H1 (cell line): ENCODE measurements at regions not wholly inside any gene's neighbourhood (a gene's known extent, or its start where the extent isn't known, plus 50 kb on each side); places are given as distances from the start of the nearest gene placed in this dataset.

Experiments
- CTCF ChIA-PET: fragments of 300-600 bp; sonication (Branson Sonifier 250); formaldehyde crosslinking; loops from one replicate; lab custom pipeline; 2021; ENCODE audit not compliant: partially characterized antibody; lab: Charles Lee
- POLR2A ChIA-PET: fragments of 300-600 bp; sonication (Branson Sonifier 250); formaldehyde crosslinking; loops from one replicate; lab custom pipeline; 2021; ENCODE audit warnings: inconsistent platforms; ENCODE audit not compliant: partially characterized antibody; lab: Charles Lee
- DNase-seq, 2 experiments: peaks; one replicate each; pipeline versions ENCODE4 v3.0.0 to v3.0.0-alpha.2; 2010 to 2022; ENCODE audit warnings: low spot score in 2 of 2, low read depth in 1 of 2, mixed read lengths in 1 of 2
- FAIRE-seq: peaks from 2 replicates; lab custom pipeline; 2011; peaks lifted over from hg19 to GRCh38; lab: Jason Lieb, UNC
- H2AFZ ChIP-seq: 2 replicates; pipeline ENCODE4 v1.8.1; 2012; ENCODE audit warnings: low read length, inconsistent platforms
- H2AK5ac ChIP-seq: 2 replicates; pipeline ENCODE4 v1.6.1; 2013; ENCODE audit warnings: low read depth, low read length
- H2BK120ac ChIP-seq: replicated peaks from 2 replicates; pipeline ENCODE3; 2013; ENCODE audit warnings: low read depth, low read length, inconsistent platforms
- H2BK12ac ChIP-seq: 2 replicates; pipeline ENCODE4 v1.6.1; 2013; ENCODE audit warnings: low read depth, low read length
- H2BK15ac ChIP-seq: 2 replicates; pipeline ENCODE4 v1.6.1; 2013; ENCODE audit warnings: low read length
- H2BK20ac ChIP-seq: 2 replicates; pipeline ENCODE4 v1.6.1; 2013; ENCODE audit warnings: low read length
- H2BK5ac ChIP-seq: 2 replicates; pipeline ENCODE4 v1.6.1; 2013; ENCODE audit warnings: low read depth, low read length
- H3K14ac ChIP-seq: 2 replicates; pipeline ENCODE4 v1.6.1; 2013; ENCODE audit warnings: inconsistent platforms; ENCODE audit not compliant: insufficient read length
- H3K18ac ChIP-seq: 2 replicates; pipeline ENCODE4 v1.6.1; 2013; ENCODE audit warnings: low read length; ENCODE audit errors: extremely low read depth
- H3K23ac ChIP-seq: 2 replicates; pipeline ENCODE4 v1.6.1; 2013; ENCODE audit warnings: inconsistent platforms; ENCODE audit not compliant: insufficient read length
- H3K23me2 ChIP-seq: 2 replicates; pipeline ENCODE4 v1.6.1; 2013; ENCODE audit warnings: low read depth, low read length
- H3K27ac ChIP-seq: 2 replicates; pipeline ENCODE4 v1.6.1; 2011; ENCODE audit warnings: low read depth, low read length, inconsistent platforms
- H3K27me3 ChIP-seq, 4 experiments: replicated peaks in 1 of 4; 1 replicate in 1 of 4; 2 replicates in 3 of 4; pipeline versions ENCODE4 v1.6.1 to v1.8.1; 2011 to 2013; ENCODE audit warnings: low read length in 3 of 4, mild to moderate bottlenecking in 3 of 4, inconsistent platforms in 2 of 4, mixed read lengths in 2 of 4, moderate library complexity in 1 of 4; ENCODE audit not compliant: control insufficient read depth in 3 of 4, insufficient read depth in 3 of 4; ENCODE audit errors: extremely low read depth in 1 of 4
- H3K36me3 ChIP-seq, 4 experiments: 2 replicates each; pipeline versions ENCODE4 v1.6.1 to v1.8.1; 2011 to 2013; ENCODE audit warnings: mild to moderate bottlenecking in 4 of 4, low read length in 3 of 4, moderate library complexity in 2 of 4, control low read depth in 1 of 4, inconsistent platforms in 1 of 4; ENCODE audit not compliant: insufficient read depth in 4 of 4, control insufficient read depth in 2 of 4
- H3K4ac ChIP-seq: replicated peaks from 2 replicates; pipeline ENCODE3; 2013; ENCODE audit warnings: low read length, low read depth, mixed read lengths, inconsistent platforms; ENCODE audit not compliant: insufficient read length
- H3K4me1 ChIP-seq, 4 experiments: replicated peaks in 1 of 4; 1 replicate in 1 of 4; 2 replicates in 3 of 4; pipeline versions ENCODE4 v1.6.1 to v1.8.1; 2011 to 2013; ENCODE audit warnings: low read length in 3 of 4, inconsistent platforms in 2 of 4, mixed read lengths in 1 of 4; ENCODE audit not compliant: insufficient read depth in 4 of 4, control insufficient read depth in 3 of 4
- H3K4me2 ChIP-seq, 2 experiments: 2 replicates each; pipeline versions ENCODE4 v1.6.1 to v1.8.1; 2011 to 2013; ENCODE audit warnings: low read depth in 2 of 2, low read length in 2 of 2, control low read depth in 1 of 2, inconsistent platforms in 1 of 2, mild to moderate bottlenecking in 1 of 2; ENCODE audit not compliant: insufficient read depth in 1 of 2
- H3K4me3 ChIP-seq, 4 experiments: fragments of 200-600, 300-600 bp in 1 of 4; sonication (generic), shearing (Covaris generic), sonication (Bioruptor Twin) in 1 of 4; 2 replicates each; pipeline versions ENCODE4 v1.5.1 to v1.8.1; 2011 to 2016; ENCODE audit warnings: low read length in 4 of 4, low read depth in 3 of 4, control low read depth in 2 of 4, inconsistent platforms in 2 of 4, mild to moderate bottlenecking in 2 of 4, mixed read lengths in 1 of 4, moderate library complexity in 1 of 4; ENCODE audit not compliant: insufficient read depth in 2 of 4; ENCODE audit errors: extremely low read depth in 1 of 4
- H3K56ac ChIP-seq: replicated peaks from 2 replicates; pipeline ENCODE3; 2013; ENCODE audit warnings: low read depth, mild to moderate bottlenecking, mixed read lengths, low read length, inconsistent platforms; ENCODE audit not compliant: insufficient read length
- H3K79me1 ChIP-seq: 2 replicates; pipeline ENCODE4 v1.6.1; 2013; ENCODE audit warnings: low read depth, low read length, control low read depth
- H3K79me2 ChIP-seq, 2 experiments: 2 replicates each; pipeline versions ENCODE4 v1.6.1 to v1.8.1; 2012 to 2013; ENCODE audit warnings: low read length in 2 of 2, mild to moderate bottlenecking in 2 of 2, inconsistent platforms in 1 of 2; ENCODE audit not compliant: insufficient read depth in 2 of 2, control insufficient read depth in 1 of 2
- H3K9ac ChIP-seq, 4 experiments: replicated peaks in 1 of 4; 1 replicate in 1 of 4; 2 replicates in 3 of 4; pipeline versions ENCODE4 v1.6.1 to v1.8.1; 2011 to 2013; ENCODE audit warnings: low read depth in 3 of 4, low read length in 3 of 4, control low read depth in 2 of 4, mild to moderate bottlenecking in 2 of 4, moderate library complexity in 2 of 4, inconsistent platforms in 1 of 4; ENCODE audit errors: extremely low read depth in 1 of 4
- H3K9me3 ChIP-seq, 2 experiments: 2 replicates each; pipeline versions ENCODE4 v1.6.1 to v1.8.1; 2012 to 2013; ENCODE audit warnings: mild to moderate bottlenecking in 2 of 2, moderate library complexity in 2 of 2, control low read depth in 1 of 2, inconsistent platforms in 1 of 2, low read depth in 1 of 2, low read length in 1 of 2, mixed read lengths in 1 of 2; ENCODE audit not compliant: insufficient read depth in 2 of 2
- H4K20me1 ChIP-seq, 2 experiments: replicated peaks in 1 of 2; 2 replicates each; pipeline versions ENCODE3 to v1.8.1; 2011 to 2013; ENCODE audit warnings: inconsistent platforms in 2 of 2, low read length in 2 of 2, mild to moderate bottlenecking in 1 of 2; ENCODE audit not compliant: insufficient read depth in 2 of 2, control insufficient read depth in 1 of 2
- H4K5ac ChIP-seq: 2 replicates; pipeline ENCODE4 v1.6.1; 2013; ENCODE audit warnings: low read length, low read depth, mixed read lengths, inconsistent platforms; ENCODE audit not compliant: insufficient read length
- H4K8ac ChIP-seq: 2 replicates; pipeline ENCODE4 v1.8.0; 2013; ENCODE audit warnings: mild to moderate bottlenecking, moderate library complexity, low read length, inconsistent platforms; ENCODE audit not compliant: insufficient read depth; ENCODE audit errors: extremely low read depth
- H4K91ac ChIP-seq: replicated peaks from 2 replicates; pipeline ENCODE3; 2013; ENCODE audit warnings: low read length, mixed read lengths, inconsistent platforms; ENCODE audit not compliant: insufficient read length
- BACH1 ChIP-seq: IDR thresholded peaks from 2 replicates; pipeline ENCODE4 v1.6.1; 2012; ENCODE audit warnings: low read length, improper control_type of control experiment
- CHD2 ChIP-seq: IDR thresholded peaks from 2 replicates; pipeline ENCODE4 v1.6.1; 2012; ENCODE audit warnings: low read length, improper control_type of control experiment
- RXRA ChIP-seq: IDR thresholded peaks from 2 replicates; pipeline ENCODE4 v1.6.1; 2011; ENCODE audit warnings: low read depth, mild to moderate bottlenecking, low read length, moderate library complexity; ENCODE audit not compliant: insufficient read depth
- SUZ12 ChIP-seq: fragments of 200-600 bp; sonication (generic); IDR thresholded peaks from 2 replicates; pipeline ENCODE4 v1.6.1; 2012; ENCODE audit warnings: mild to moderate bottlenecking, inconsistent platforms, low read length, moderate library complexity, mixed read lengths

DNA sequence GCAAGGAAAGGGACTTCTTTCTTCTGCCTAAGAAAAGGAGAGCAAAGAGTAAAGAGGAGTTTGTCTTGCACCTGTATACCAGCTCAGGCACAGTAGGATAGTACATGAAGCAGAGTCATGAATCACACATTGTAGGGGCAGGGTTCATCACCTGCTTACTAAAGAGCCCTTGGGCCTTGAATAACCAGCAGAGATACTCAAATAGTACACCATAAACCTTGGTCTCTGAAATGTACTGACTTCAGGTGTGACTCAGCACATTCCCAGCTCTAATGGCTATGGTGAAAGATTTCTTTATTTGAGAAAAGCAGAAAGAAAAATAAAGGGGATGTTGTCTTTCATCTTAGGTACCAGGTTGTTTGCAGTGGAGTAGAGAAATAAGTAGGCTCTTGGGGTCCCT, 122.8 kb downstream of the KDM5D start:
- Histone ChIP-seq H2BK15ac (no peak overlapping the region), H3K27me3 (no peaks in the 10 kb centered on the region), H2BK120ac (no peak overlapping the region), H2BK12ac (no peak overlapping the region), H3K23ac (no peak overlapping the region), H2BK20ac (no peak overlapping the region), H3K9ac (no peak overlapping the region), H3K18ac (no peak overlapping the region), H3K56ac (no peak overlapping the region), H3K14ac (no peak overlapping the region), H2AK5ac (no peak overlapping the region), H4K8ac (no peak overlapping the region), H3K79me1 (no peaks in the 10 kb centered on the region), H4K20me1 (no peaks in the 10 kb centered on the region), H3K23me2 (no peaks in the 10 kb centered on the region), H3K4me2 (no peak overlapping the region), H3K4me3 (no peak overlapping the region), H3K36me3 (no peaks in the 10 kb centered on the region), H2BK5ac (no peak overlapping the region), H3K9me3 (no peaks in the 10 kb centered on the region), H3K79me2 (no peaks in the 10 kb centered on the region), H3K4me1 (no peaks in the 10 kb centered on the region), H3K27ac (no peak overlapping the region), H2AFZ (no peak overlapping the region), H4K5ac (no peak overlapping the region), H3K4ac (no peak overlapping the region), H4K91ac (no peak overlapping the region)
- FAIRE-seq (no peak), DNase-seq (no peak)
- POLR2A ChIA-PET = no interaction called here
- CTCF ChIA-PET = no interaction called here
- TF ChIP-seq BACH1 = no peak
- no peak for TF ChIP-seq SUZ12
- no peak for TF ChIP-seq RXRA
- TF ChIP-seq CHD2 = no peak
